Endothelial cell of umbilical vein (primary cell): ENCODE measurements at regions not wholly inside any gene's neighbourhood (a gene's known extent, or its start where the extent isn't known, plus 50 kb on each side); places are given as distances from the start of the nearest gene placed in this dataset.

Experiments
- BruUV-seq: library from RNA; stranded (reverse); fragments of 400-500 nt; replicated peaks from 2 replicates; lab custom pipeline; 2021; lab: Mats Ljungman, UMichigan
- CTCF ChIA-PET: fragments of 300-600, 350-600 bp; sonication (Branson Sonifier 250); formaldehyde crosslinking; loops from one replicate; lab custom pipeline; 2021; ENCODE audit warnings: antibody characterized with exemption, inconsistent platforms; lab: Charles Lee
- POLR2A ChIA-PET: fragments of 300-600, 350-600 bp; sonication (Branson Sonifier 250); formaldehyde crosslinking; loops from one replicate; lab custom pipeline; 2021; ENCODE audit warnings: antibody characterized with exemption, inconsistent platforms; lab: Charles Lee
- DNase-seq: peaks from one replicate; pipeline ENCODE4 v3.0.0-alpha.2; 2011; ENCODE audit warnings: low read depth, low spot score
- FAIRE-seq: peaks from 2 replicates; lab custom pipeline; 2011; peaks lifted over from hg19 to GRCh38; lab: Jason Lieb, UNC
- H2AFZ ChIP-seq: 2 replicates; pipeline ENCODE4 v1.6.0; 2012; ENCODE audit warnings: low read depth, low read length, control low read depth, inconsistent platforms
- H3K27ac ChIP-seq: 2 replicates; pipeline ENCODE4 v1.5.1; 2011; ENCODE audit warnings: low read depth, mild to moderate bottlenecking, control low read depth, low read length, moderate library complexity; ENCODE audit not compliant: insufficient read depth
- H3K27me3 ChIP-seq, 2 experiments: 2 replicates each; pipeline versions ENCODE4 v1.6.0 to v1.6.1; 2011; ENCODE audit warnings: low read length in 2 of 2, mixed read lengths in 1 of 2; ENCODE audit not compliant: control insufficient read depth in 2 of 2, insufficient read depth in 2 of 2
- H3K36me3 ChIP-seq, 2 experiments: 2 replicates in 1 of 2; 3 replicates in 1 of 2; pipeline ENCODE4 v1.5.1; 2011; ENCODE audit warnings: low read length in 2 of 2, mild to moderate bottlenecking in 1 of 2, moderate library complexity in 1 of 2; ENCODE audit not compliant: control insufficient read depth in 2 of 2, insufficient read depth in 2 of 2; ENCODE audit errors: extremely low read depth in 1 of 2
- H3K4me1 ChIP-seq: 3 replicates; pipeline ENCODE4 v1.5.1; 2011; ENCODE audit warnings: mild to moderate bottlenecking, low read length; ENCODE audit not compliant: control insufficient read depth, insufficient read depth; ENCODE audit errors: extremely low read depth
- H3K4me2 ChIP-seq: 2 replicates; pipeline ENCODE4 v1.6.1; 2011; ENCODE audit warnings: low read length, control low read depth, mixed read lengths; ENCODE audit not compliant: insufficient read depth
- H3K4me3 ChIP-seq, 3 experiments: fragments of 200-600 bp in 1 of 3; sonication (generic), shearing (Covaris generic) in 1 of 3; replicated peaks in 1 of 3; 2 replicates each; pipeline ENCODE4 v1.5.1; 2011 to 2016; ENCODE audit warnings: control low read depth in 3 of 3, low read length in 3 of 3, mild to moderate bottlenecking in 2 of 3, inconsistent platforms in 1 of 3, low read depth in 1 of 3, moderate library complexity in 1 of 3; ENCODE audit not compliant: insufficient read depth in 1 of 3
- H3K79me2 ChIP-seq: 2 replicates; pipeline ENCODE4 v1.6.0; 2012; ENCODE audit warnings: low read length, inconsistent platforms; ENCODE audit not compliant: control insufficient read depth, insufficient read depth
- H3K9ac ChIP-seq: replicated peaks from 2 replicates; pipeline ENCODE3; 2011; ENCODE audit warnings: low read length, control low read depth; ENCODE audit not compliant: insufficient read depth; ENCODE audit errors: extremely low read depth
- H3K9me1 ChIP-seq: replicated peaks from 3 replicates; pipeline ENCODE4 v1.6.0; 2011; ENCODE audit warnings: mild to moderate bottlenecking, low read length; ENCODE audit not compliant: control insufficient read depth, insufficient read depth; ENCODE audit errors: extremely low read depth
- H3K9me3 ChIP-seq: replicated peaks from 2 replicates; pipeline ENCODE4 v1.5.1; 2012; ENCODE audit warnings: low read length, inconsistent platforms; ENCODE audit not compliant: control insufficient read depth, insufficient read depth
- H4K20me1 ChIP-seq: replicated peaks from 2 replicates; pipeline ENCODE3; 2011; ENCODE audit warnings: mild to moderate bottlenecking, low read length; ENCODE audit not compliant: control insufficient read depth, insufficient read depth; ENCODE audit errors: extremely low read depth
- CTCF ChIP-seq, 2 donors: IDR thresholded peaks; 1 replicate in 1 of 2; 2 replicates in 1 of 2; pipeline ENCODE4 v1.5.1; 2011; ENCODE audit warnings: low read length in 2 of 2, mild to moderate bottlenecking in 2 of 2, moderate library complexity in 2 of 2, control low read depth in 1 of 2, inconsistent platforms in 1 of 2, low read depth in 1 of 2; ENCODE audit not compliant: insufficient read depth in 1 of 2; ENCODE audit errors: extremely low read depth in 1 of 2
- EZH2 ChIP-seq: IDR thresholded peaks from 2 replicates; pipeline ENCODE4 v1.6.1; 2012; ENCODE audit warnings: borderline replicate concordance, low read depth, mild to moderate bottlenecking, moderate library complexity, low read length, inconsistent platforms; ENCODE audit not compliant: severe bottlenecking
- FOS ChIP-seq: IDR thresholded peaks from 2 replicates; pipeline ENCODE4 v1.6.1; 2011; ENCODE audit warnings: mild to moderate bottlenecking, low read length, moderate library complexity, borderline replicate concordance; ENCODE audit not compliant: insufficient read depth
- GATA2 ChIP-seq: IDR thresholded peaks from 2 replicates; pipeline ENCODE4 v1.7.0; 2011; ENCODE audit warnings: low read depth, mild to moderate bottlenecking, moderate library complexity, mixed read lengths, low read length; ENCODE audit not compliant: insufficient read length, insufficient read depth
- JUN ChIP-seq: IDR thresholded peaks from 2 replicates; pipeline ENCODE4 v1.6.1; 2011; ENCODE audit warnings: borderline replicate concordance, low read depth; ENCODE audit not compliant: insufficient read length, insufficient read depth
- MYC ChIP-seq: IDR thresholded peaks from one replicate; pipeline ENCODE4 v1.6.1; 2011; ENCODE audit warnings: mild to moderate bottlenecking, low read depth, low read length
- POLR2A ChIP-seq: IDR thresholded peaks from 2 replicates; pipeline ENCODE4 v1.6.1; 2012; ENCODE audit warnings: low read depth, mild to moderate bottlenecking, control low read depth, low read length
- POLR2AphosphoS5 ChIP-seq: IDR thresholded peaks from 2 replicates; pipeline ENCODE4 v1.6.1; 2012; ENCODE audit warnings: low read depth, mild to moderate bottlenecking, control low read depth, low read length, moderate library complexity; ENCODE audit not compliant: insufficient read depth
- dilution Hi-C: fragments of 300-500 bp; cut with MboI; formaldehyde crosslinking; loops from one replicate; pipeline ENCODE4 v1.15.0; 2019; ENCODE audit warnings: low sequenced_read_pairs; ENCODE audit not compliant: extremely low pct_ligation_motif_present
- intact Hi-C: fragments of 100-400 bp; cut with micrococcal nuclease; formaldehyde crosslinking; loops from one replicate; pipeline ENCODE4 v1.10.0; 2022
- TF ChIP-seq, protein P1 (sequence below): IDR thresholded peaks from 2 replicates; pipeline ENCODE4 v1.6.1; 2011; ENCODE audit not compliant: insufficient read depth, insufficient read length

DNA sequence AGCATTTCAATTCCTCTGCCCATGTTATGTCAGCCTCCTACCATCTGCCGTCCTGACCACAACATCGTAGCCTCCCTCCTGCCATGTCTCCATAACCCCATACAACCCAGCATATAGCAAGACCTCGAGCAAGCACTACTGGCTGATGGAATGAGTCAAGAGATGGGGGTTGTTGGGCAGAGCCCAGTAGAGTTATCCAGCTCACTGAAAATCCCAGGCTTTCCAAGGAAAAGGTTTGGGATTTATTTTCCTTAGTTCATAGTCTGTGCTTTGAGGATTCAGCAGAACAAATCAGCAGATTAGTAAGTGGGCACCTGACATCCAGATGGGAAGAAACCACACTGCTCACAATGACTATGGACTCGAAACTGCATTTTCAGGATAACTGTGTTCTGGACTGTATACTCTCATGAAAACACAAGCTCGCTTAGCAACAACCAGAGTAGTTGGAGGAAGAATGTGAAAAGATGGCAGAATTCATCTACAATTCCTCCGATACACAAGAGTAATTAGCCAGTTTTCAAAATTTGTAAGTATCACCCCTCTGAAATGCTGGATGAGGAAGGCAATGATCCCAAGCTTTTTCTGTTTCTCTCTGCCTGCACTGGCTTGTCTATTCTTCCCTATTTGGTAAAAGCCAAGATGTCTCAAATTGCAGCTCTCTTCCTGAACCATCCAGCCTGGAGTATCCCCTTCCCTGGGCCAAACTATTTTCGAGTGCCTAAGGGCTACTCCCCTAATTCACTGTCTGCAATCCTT lies 186.2 kb upstream of the TBL1X start:
- Histone ChIP-seq H3K36me3 (no peaks in the 10 kb centered on the region), H4K20me1 (no peaks in the 10 kb centered on the region), H3K27ac (no peak overlapping the region), H3K9me3 (no peaks in the 10 kb centered on the region), H3K27me3 (peaks cover 1 to 4% of the 10 kb centered on the region in 2 experiments), H3K9me1 (no peaks in the 10 kb centered on the region), H2AFZ (no peak overlapping the region), H3K4me3 (no peak overlapping the region), H3K79me2 (no peaks in the 10 kb centered on the region), H3K9ac (no peak overlapping the region), H3K4me1 (no peaks in the 10 kb centered on the region), H3K4me2 (no peak overlapping the region)
- DNase-seq (no peak), FAIRE-seq (no peak)
- BruUV-seq: no TSS peak
- intact Hi-C loops (no loop called here), dilution Hi-C loops (no loop called here)
- CTCF ChIA-PET: no interaction called here
- POLR2A ChIA-PET: no interaction called here
- TF ChIP-seq POLR2AphosphoS5: no peak
- no peak for TF ChIP-seq FOS
- no peak for TF ChIP-seq GATA2
- no peak for TF ChIP-seq CTCF (IDR thresholded peaks at IDR 0.05; ENCODE audit: extremely low read depth in 1 of 2, insufficient read depth in 1 of 2, low read depth in 1 of 2, low read length in 2 of 2)

DNA sequence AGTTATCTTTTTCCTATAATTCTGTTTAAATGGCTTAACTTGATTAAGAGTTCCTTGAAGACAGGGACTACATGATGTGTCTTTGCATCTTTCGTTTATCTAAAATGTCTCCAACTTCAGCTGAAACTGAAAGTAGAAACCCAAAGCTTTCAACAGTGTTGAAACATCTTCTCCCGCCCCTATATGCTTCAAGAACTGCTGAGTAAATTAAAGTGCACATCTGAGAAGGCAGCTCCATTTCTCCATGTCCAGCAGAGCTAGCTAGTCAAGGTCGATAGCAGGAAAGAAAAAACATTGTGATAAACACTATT lies 185.7 kb upstream of the TBL1X start:
- H3K27me3 ChIP-seq: peaks cover 1 to 4% of the 10 kb centered on the region in 2 experiments
- H2AFZ ChIP-seq: no peak overlapping the region
- FAIRE-seq: no peak
- dilution Hi-C loops (no loop called here), intact Hi-C loops (no loop called here)
- DNase-seq: no peak
- H3K36me3 ChIP-seq: no peaks in the 10 kb centered on the region
- no peak overlapping the region for H3K27ac ChIP-seq
- H3K4me1 ChIP-seq: no peaks in the 10 kb centered on the region
- TF ChIP-seq EZH2: no peak
- TF ChIP-seq JUN: no peak
- TF ChIP-seq, protein P1, sequence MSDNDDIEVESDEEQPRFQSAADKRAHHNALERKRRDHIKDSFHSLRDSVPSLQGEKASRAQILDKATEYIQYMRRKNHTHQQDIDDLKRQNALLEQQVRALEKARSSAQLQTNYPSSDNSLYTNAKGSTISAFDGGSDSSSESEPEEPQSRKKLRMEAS: no peak
- TF ChIP-seq POLR2AphosphoS5: no peak
- TF ChIP-seq FOS: no peak
- TF ChIP-seq MYC: no peak
- no peak for TF ChIP-seq GATA2
- TF ChIP-seq CTCF (IDR thresholded peaks at IDR 0.05; ENCODE audit: extremely low read depth in 1 of 2, insufficient read depth in 1 of 2, low read depth in 1 of 2, low read length in 2 of 2): no peak
- no peak for TF ChIP-seq POLR2A
- no peaks in the 10 kb centered on the region for H3K9me1 ChIP-seq
- H3K9me3 ChIP-seq: no peaks in the 10 kb centered on the region
- no TSS peak for BruUV-seq
- H3K4me3 ChIP-seq: no peak overlapping the region
- no peaks in the 10 kb centered on the region for H3K79me2 ChIP-seq
- ChIA-PET CTCF (no interaction called here), POLR2A (no interaction called here)
- H4K20me1 ChIP-seq: no peaks in the 10 kb centered on the region
- H3K4me2 ChIP-seq: no peak overlapping the region
- H3K9ac ChIP-seq: no peak overlapping the region
